Renal cortical epithelial cell (primary cell): ENCODE measurements at regions not wholly inside any gene's neighbourhood (a gene's known extent, or its start where the extent isn't known, plus 50 kb on each side); places are given as distances from the start of the nearest gene placed in this dataset.
"Not testable (repeated sequence)": the region's sequence is repeated elsewhere in the genome, so short reads cannot be mapped to it uniquely, and the experiment has no call there.

Experiments used
- DNase-seq: peaks from one replicate; pipeline ENCODE4 v3.0.0-alpha.2; 2011; ENCODE audit warnings: low read depth

- no peak for DNase-seq
Measured at GRCh38 chr5:106699796-106700195, 970.9 kb downstream of the EFNA5 start.

GRCh38 chr5:106699198-106699597 lies 971.5 kb downstream of the EFNA5 start:
- DNase-seq, result no peak

- no peak for DNase-seq
Measured at GRCh38 chr5:106698169-106698568, 972.6 kb downstream of the EFNA5 start.

GRCh38 chr5:106691701-106692100 lies 979.0 kb downstream of the EFNA5 start:
- DNase-seq, result peak; percentile 30

GRCh38 chr5:106690585-106690984 lies 980.2 kb downstream of the EFNA5 start:
- DNase-seq, result peak; percentile 15

GRCh38 chr5:106680330-106680729 lies 990.4 kb downstream of the EFNA5 start:
- DNase-seq, result no peak

GRCh38 chr5:106677057-106677456 lies 993.7 kb downstream of the EFNA5 start:
- DNase-seq, result no peak

GRCh38 chr5:106675687-106676086 lies 995.0 kb downstream of the EFNA5 start:
- DNase-seq, result no peak

- no peak for DNase-seq
Measured at GRCh38 chr5:106673941-106674340, 996.8 kb downstream of the EFNA5 start.

DNA sequence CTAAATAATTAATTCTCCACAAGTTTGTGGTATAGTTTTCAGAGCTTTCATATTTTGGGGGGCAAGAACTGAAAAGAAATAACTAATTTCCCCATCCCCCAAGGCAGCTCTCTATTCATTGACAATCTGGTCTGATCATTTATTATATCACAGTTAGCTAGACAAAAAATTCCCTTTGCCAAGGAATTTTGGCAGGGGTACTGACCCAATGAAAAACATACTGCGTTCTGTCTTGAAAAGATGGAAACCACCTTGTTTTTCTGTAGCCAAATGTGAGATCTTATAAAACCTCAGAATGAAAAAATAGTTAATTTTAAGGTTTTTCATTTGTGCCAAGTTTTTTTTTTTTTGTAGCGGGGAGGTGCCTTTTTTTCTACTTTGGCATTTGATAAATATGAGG lies 1008.9 kb downstream of the EFNA5 start:
- no peak for DNase-seq

- no peak for DNase-seq
Measured at GRCh38 chr5:106660681-106661080, 1010.1 kb downstream of the EFNA5 start.

- no peak for DNase-seq
Measured at GRCh38 chr5:106658150-106658549, 1012.6 kb downstream of the EFNA5 start.

- no peak for DNase-seq
Measured at GRCh38 chr5:106656821-106657220, 1013.9 kb downstream of the EFNA5 start.

DNA sequence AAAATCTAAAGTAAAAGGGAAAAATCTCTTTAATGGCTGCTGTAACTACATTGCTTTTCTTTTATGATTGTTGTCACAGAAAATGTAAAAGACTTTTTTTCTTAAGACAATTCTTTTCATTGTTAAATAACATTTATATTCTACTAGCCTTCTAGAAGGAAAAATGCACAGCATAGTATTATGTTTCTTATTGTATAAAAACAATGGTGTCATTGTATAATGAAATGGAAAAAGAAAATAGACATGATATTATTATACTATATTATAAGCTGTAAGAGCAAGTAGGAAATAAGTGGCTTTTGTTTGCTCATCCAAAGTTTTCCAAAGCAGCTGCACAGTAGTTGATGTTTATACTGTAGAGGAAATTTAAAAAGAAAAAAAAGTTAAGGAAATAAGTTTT lies 1021.7 kb downstream of the EFNA5 start:
- no peak for DNase-seq

- no peak for DNase-seq
Measured at GRCh38 chr5:106648401-106648800, 1022.3 kb downstream of the EFNA5 start.

DNA sequence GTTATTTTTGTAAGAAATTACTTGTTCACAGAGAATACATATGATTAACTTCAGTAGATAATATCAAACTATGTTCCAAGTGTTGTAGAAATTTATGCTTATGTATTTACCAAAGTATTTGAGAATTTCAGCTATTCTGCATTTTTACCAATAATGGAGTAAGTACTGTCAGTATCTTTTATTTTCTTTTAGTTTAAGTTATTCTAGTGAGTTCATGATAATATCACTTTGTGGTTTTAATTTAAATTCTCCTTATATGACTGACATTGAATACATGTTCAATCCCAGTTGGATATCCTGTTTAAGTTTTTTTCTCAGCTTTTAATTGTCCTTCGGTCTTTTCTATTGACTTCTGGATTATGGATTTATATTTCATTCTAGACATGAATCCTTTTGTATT lies 1024.6 kb downstream of the EFNA5 start:
- DNase-seq, result no peak

- DNase-seq, result no peak
Measured at GRCh38 chr5:106640511-106640910, 1030.2 kb downstream of the EFNA5 start.

DNA sequence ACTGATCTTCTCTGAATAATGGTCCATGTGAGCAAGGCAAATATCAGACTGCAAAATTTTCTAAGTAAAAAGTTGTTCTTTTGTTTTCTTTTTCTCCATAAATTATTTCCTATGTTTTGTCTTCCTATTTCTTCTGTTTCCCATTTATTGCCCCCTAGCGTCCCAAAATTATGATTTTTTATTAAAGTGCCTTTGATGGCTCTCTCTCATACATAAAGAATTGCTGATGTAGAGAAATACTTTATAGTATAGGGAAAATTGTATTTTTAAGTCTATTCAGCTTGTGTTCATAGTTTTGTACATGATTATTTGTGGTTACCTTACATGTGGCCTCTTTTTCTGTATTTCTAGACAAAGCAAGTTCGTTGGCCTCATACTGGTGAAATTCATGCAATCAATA lies 1031.2 kb downstream of the EFNA5 start:
- DNase-seq, result no peak

DNA sequence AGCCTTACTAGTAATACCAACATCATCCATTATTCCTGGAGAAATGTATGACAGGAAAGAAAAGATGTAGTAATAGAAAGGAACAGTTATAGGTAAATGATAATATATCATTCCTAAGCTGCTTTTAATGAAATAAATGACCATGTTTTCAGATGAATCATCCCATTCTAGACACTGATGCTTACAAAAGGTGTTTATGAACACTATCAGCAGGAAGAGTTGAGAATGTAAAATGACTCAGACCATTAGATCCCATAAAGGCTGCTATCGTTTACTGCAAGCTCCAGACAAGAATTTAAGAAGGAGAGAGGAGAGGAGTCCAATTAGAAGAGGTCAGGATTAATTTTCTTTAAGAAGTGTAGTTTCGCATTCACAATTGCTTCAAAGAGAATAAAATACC lies 1033.5 kb downstream of the EFNA5 start:
- no peak for DNase-seq

GRCh38 chr5:106634375-106634774 lies 1036.4 kb downstream of the EFNA5 start:
- no peak for DNase-seq

- peak; percentile 33 for DNase-seq
Measured at GRCh38 chr5:106633825-106634224, 1036.9 kb downstream of the EFNA5 start.

DNA sequence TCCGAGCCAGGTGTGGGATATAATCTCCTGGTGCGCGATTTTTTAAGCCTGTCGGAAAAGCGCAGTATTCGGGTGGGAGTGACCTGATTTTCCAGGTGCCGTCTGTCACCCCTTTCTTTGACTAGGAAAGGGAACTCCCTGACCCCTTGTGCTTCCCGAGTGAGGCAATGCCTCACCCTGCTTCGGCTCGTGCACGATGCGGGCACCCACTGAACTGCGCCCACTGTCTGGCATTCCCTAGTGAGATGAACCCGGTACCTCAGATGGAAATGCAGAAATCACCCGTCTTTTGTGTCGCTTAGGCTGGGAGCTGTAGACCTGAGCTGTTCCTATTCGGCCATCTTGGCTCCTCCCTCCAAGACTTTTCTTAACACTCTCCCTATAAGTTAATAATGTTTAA lies 1042.3 kb downstream of the EFNA5 start:
- not testable (repeated sequence) for DNase-seq

DNA sequence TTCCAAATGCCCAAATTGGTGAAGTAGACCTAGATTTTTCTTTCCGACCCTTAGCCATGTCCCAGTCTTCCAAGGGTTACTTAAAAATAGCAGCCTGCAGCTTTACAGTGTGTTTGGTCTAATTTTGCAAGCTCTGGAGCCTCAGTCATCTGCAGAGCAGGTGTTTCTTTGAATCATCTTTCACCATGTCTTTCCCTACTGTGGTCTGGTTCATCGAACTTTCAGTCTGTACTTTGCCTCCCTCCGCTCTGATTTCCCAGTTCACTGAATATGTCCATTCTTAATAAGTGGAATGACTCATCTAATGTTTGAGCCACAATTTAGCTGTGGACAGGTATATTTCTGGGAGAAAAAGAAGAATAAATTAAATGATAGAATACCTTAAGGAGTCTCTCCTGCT lies 1060.7 kb downstream of the EFNA5 start:
- DNase-seq, result peak; percentile 72

- peak; percentile 37 for DNase-seq
Measured at GRCh38 chr5:106601620-106602019, 1069.1 kb downstream of the EFNA5 start.

DNA sequence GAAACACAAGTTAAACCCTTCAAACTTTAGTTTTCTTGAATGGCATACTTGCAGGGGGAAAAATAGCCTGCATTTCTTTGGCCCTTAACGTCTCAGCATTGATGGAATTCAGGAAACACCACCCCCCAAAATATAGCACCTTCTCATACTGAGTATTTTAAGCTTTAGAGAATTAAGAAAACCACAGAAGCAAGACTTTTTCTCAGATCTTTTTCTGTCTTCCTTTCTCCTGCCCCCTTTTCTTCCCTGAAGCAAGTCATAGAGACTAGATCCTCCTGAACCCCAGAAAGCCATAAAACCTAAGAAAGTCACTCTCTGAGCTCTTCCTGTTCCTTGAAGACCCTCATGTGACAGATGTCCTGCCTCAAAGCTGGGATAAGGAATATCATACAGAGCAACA lies 1069.9 kb downstream of the EFNA5 start:
- no peak for DNase-seq
